ENCODE measurements at regions not wholly inside any gene's neighbourhood (a gene's known extent, or its start where the extent isn't known, plus 50 kb on each side); places are given as distances from the start of the nearest gene placed in this dataset.

DNA sequence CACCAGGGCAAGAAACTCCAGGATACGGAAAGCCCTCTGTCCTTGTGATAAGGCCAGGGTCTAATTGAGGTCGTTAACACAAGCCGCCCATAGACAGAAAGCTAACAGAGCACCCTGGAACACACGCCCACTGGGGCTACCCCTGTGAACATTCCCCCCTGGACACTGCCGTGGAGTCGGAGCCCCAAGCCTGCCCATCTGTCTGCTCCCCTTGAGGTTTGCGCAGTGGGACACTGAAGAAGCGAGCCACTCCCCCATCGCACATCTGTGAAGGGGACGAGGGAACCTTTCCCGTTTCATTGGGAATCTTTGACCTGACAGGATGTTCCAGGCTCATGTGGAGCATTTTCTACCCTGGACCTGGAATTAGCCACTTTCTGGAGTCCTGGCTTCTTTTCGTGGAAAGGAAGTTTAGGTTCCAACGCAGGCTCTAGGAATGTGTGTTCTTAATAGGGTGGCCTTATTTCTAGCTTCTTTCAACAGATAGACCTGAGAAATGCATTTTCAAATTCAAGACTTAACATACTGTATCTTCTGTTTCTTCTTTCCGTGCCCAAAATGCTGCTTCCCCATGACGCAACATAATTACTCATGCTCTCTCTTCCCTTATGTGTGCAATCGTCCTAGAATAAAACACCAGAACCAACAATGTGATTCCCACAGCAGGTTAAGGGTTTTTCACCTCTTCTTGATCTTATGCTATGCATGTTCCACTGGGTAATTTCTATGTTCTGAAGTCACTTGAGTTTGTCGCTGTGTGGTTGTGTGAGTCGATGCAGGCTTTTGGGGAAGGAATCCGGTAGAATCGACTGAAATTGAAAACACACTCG, 161.1 kb downstream of the ERMARD start:
- TF ChIP-seq CTCF (IDR thresholded peaks at IDR 0.05; ENCODE audit: insufficient read depth, low read depth, low read length) (no peak), EZH2 (IDR thresholded peaks at IDR 0.05; ENCODE audit: insufficient read depth, low read length) (no peak)

All from astrocyte (in vitro differentiated cells and primary cell).